GM12878 (cell line): ENCODE measurements at regions not wholly inside any gene's neighbourhood (a gene's known extent, or its start where the extent isn't known, plus 50 kb on each side); places are given as distances from the start of the nearest gene placed in this dataset.

Experiments
- ATAC-seq: fragments of 200-7000 bp; cut with Tn5 transposase; 3 replicates; pipeline ENCODE4 v1.9.1; 2020; ENCODE audit warnings: mild to moderate bottlenecking, moderate library complexity
- BruUV-seq: library from RNA; stranded (reverse); fragments of 400-500 nt; replicated peaks from 2 replicates; lab custom pipeline; 2021; lab: Mats Ljungman, UMichigan
- CTCF ChIA-PET: fragments of 300-600 bp; sonication (Branson Sonifier 250); formaldehyde crosslinking; extraction: SDS; loops from one replicate; lab custom pipeline; 2021; ENCODE audit warnings: inconsistent platforms; lab: Yijun Ruan, JAX
- POLR2A ChIA-PET: fragments of 350-600 bp; formaldehyde crosslinking; extraction: SDS; loops from one replicate; lab custom pipeline; 2021; ENCODE audit warnings: inconsistent platforms; lab: Charles Lee
- RAD21 ChIA-PET: fragments of 300-600 bp; sonication (Branson Sonifier 250); formaldehyde crosslinking; loops from one replicate; lab custom pipeline; 2023; ENCODE audit warnings: antibody characterized with exemption; ENCODE audit not compliant: unreplicated experiment; lab: Charles Lee
- SMC1A ChIA-PET: fragments of 300-600 bp; sonication (Branson Sonifier 250); formaldehyde crosslinking; loops from one replicate; lab custom pipeline; 2023; ENCODE audit not compliant: unreplicated experiment, uncharacterized antibody; lab: Charles Lee
- DNase-seq: peaks from one replicate; pipeline ENCODE4 v3.0.0-alpha.2; 2011; ENCODE audit warnings: low read depth, low spot score
- FAIRE-seq: peaks from 3 replicates; lab custom pipeline; 2011; peaks lifted over from hg19 to GRCh38; lab: Jason Lieb, UNC
- H2AFZ ChIP-seq: 2 replicates; pipeline ENCODE4 v1.6.0; 2011; ENCODE audit warnings: low read depth, low read length, control low read depth; ENCODE audit not compliant: control insufficient read depth
- H3K27ac ChIP-seq: 2 replicates; pipeline ENCODE4 v1.5.1; 2011; ENCODE audit warnings: control low read depth; ENCODE audit not compliant: control insufficient read depth, insufficient read depth
- H3K27me3 ChIP-seq, 2 experiments: replicated peaks in 1 of 2; 2 replicates each; pipeline versions ENCODE4 v1.6.0 to v1.6.1; 2011; ENCODE audit warnings: low read length in 1 of 2; ENCODE audit not compliant: control insufficient read depth in 2 of 2, insufficient read depth in 2 of 2
- H3K36me3 ChIP-seq, 2 experiments: 2 replicates each; pipeline ENCODE4 v1.5.1; 2011; ENCODE audit warnings: low read length in 1 of 2; ENCODE audit not compliant: control insufficient read depth in 2 of 2, insufficient read depth in 2 of 2
- H3K4me1 ChIP-seq: 2 replicates; pipeline ENCODE4 v1.6.1; 2011; ENCODE audit warnings: mild to moderate bottlenecking, low read length, moderate library complexity, mixed read lengths; ENCODE audit not compliant: control insufficient read depth, insufficient read depth
- H3K4me2 ChIP-seq: 2 replicates; pipeline ENCODE4 v1.6.0; 2011; ENCODE audit warnings: control low read depth; ENCODE audit not compliant: control insufficient read depth, insufficient read depth
- H3K4me3 ChIP-seq: fragments of 200-600 bp; sonication (generic); 2 replicates; pipeline ENCODE4 v1.5.1; 2016
- H3K79me2 ChIP-seq: 2 replicates; pipeline ENCODE4 v1.6.0; 2011; ENCODE audit warnings: low read length; ENCODE audit not compliant: control insufficient read depth, insufficient read depth
- H3K9ac ChIP-seq: 2 replicates; pipeline ENCODE4 v1.8.0; 2011; ENCODE audit warnings: low read length, control low read depth, mixed read lengths; ENCODE audit not compliant: control insufficient read depth, insufficient read depth
- H3K9me3 ChIP-seq: replicated peaks from 3 replicates; pipeline ENCODE4 v1.5.1; 2011; ENCODE audit warnings: mild to moderate bottlenecking, low read length; ENCODE audit not compliant: control insufficient read depth, insufficient read depth
- H4K20me1 ChIP-seq: 2 replicates; pipeline ENCODE4 v1.6.0; 2011; ENCODE audit not compliant: control insufficient read depth, insufficient read depth
- BACH1 ChIP-seq: fragments of 450-650 bp; IDR thresholded peaks from 2 replicates; pipeline ENCODE4 v1.6.1; 2017; ENCODE audit warnings: mild to moderate bottlenecking, borderline replicate concordance
- CHD1 ChIP-seq: IDR thresholded peaks from 2 replicates; pipeline ENCODE4 v1.6.1; 2012; ENCODE audit warnings: low read depth, low read length, improper control_type of control experiment
- JUND ChIP-seq: IDR thresholded peaks from 2 replicates; pipeline ENCODE4 v1.6.1; 2012; ENCODE audit warnings: low read depth, mild to moderate bottlenecking, low read length, improper control_type of control experiment, moderate library complexity
- MTA3 ChIP-seq: IDR thresholded peaks from 2 replicates; pipeline ENCODE4 v1.6.1; 2012; ENCODE audit warnings: low read length, inconsistent platforms, borderline replicate concordance
- NBN ChIP-seq: fragments of 450-650 bp; IDR thresholded peaks from 2 replicates; pipeline ENCODE4 v1.6.1; 2016
- SRF ChIP-seq, 2 experiments: IDR thresholded peaks; 2 replicates each; pipeline ENCODE4 v1.6.1; 2011; ENCODE audit warnings: low read depth in 2 of 2, low read length in 2 of 2, mild to moderate bottlenecking in 1 of 2, moderate library complexity in 1 of 2
- SUPT20H ChIP-seq: IDR thresholded peaks from 2 replicates; pipeline ENCODE4 v1.6.1; 2011; ENCODE audit warnings: low read depth, mild to moderate bottlenecking, low read length, moderate library complexity, borderline replicate concordance; ENCODE audit not compliant: control insufficient read depth
- TCF7 ChIP-seq: IDR thresholded peaks from 2 replicates; pipeline ENCODE4 v1.6.1; 2014; ENCODE audit warnings: antibody characterized with exemption, borderline replicate concordance
- WGBS: methylation state at CpG from one replicate; pipeline ENCODE4 v1.1.6; 2016; ENCODE audit warnings: low lambda C conversion rate; ENCODE audit not compliant: insufficient replicate concordance, insufficient coverage; ENCODE audit errors: missing lambda C conversion rate; 5-methylcytosine and 5-hydroxymethylcytosine counted together
- in situ Hi-C: fragments of 300-500 bp; cut with MboI; formaldehyde crosslinking; loops from 9 replicates; pipeline ENCODE4 v1.14.3; 2018; ENCODE audit warnings: mixed read lengths
- intact Hi-C: fragments of 100-400 bp; cut with micrococcal nuclease; formaldehyde crosslinking; loops from one replicate; pipeline ENCODE4 v1.14.2; 2022; ENCODE audit not compliant: unreplicated experiment
- TF ChIP-seq, protein P1 (sequence below): fragments of 450-650 bp; IDR thresholded peaks from 2 replicates; pipeline ENCODE4 v1.6.1; 2017; ENCODE audit warnings: mild to moderate bottlenecking, low read depth, inconsistent platforms; ENCODE audit not compliant: poor library complexity, severe bottlenecking
- TF ChIP-seq, protein P2 (sequence below): fragments of 450-650 bp; IDR thresholded peaks from 2 replicates; pipeline ENCODE4 v1.6.1; 2016; ENCODE audit warnings: mild to moderate bottlenecking, moderate library complexity, borderline replicate concordance
- TF ChIP-seq, protein P3 (sequence below): fragments of 450-650 bp; IDR thresholded peaks from 2 replicates; pipeline ENCODE4 v1.6.1; 2016; ENCODE audit warnings: mild to moderate bottlenecking
- TF ChIP-seq, protein P4 (sequence below): fragments of 450-650 bp; IDR thresholded peaks from 2 replicates; pipeline ENCODE4 v1.6.1; 2017; ENCODE audit warnings: low read depth, mild to moderate bottlenecking, moderate library complexity
- TF ChIP-seq, protein P5 (sequence below): fragments of 150-350 bp; IDR thresholded peaks from 2 replicates; pipeline ENCODE4 v1.6.1; 2014; ENCODE audit warnings: mild to moderate bottlenecking, low read depth, low read length

DNA sequence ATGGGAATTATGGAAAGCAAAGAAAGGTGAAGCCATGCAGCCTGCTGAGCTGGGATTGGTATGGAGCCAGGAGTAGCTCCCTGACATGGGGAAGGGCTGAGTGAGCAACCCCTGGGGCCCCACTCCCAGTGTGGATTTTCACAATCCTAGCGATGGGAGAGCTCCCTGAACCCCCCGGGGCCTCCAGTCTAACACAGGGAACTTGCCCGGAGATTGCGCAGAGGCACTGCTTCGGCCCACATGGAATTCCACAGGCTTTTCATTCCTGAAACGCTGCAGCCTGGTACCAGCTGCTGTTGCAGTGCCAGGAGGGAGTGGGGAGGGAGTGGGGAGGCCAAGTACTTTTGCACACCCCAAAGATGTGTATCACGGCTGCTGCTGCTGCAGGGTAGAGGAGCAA lies 110.4 kb upstream of the C21orf91 start:
- ChIA-PET CTCF (interaction anchor here (1.0 to 1.5 kb wide), 2 partner anchors 248 to 541 kb away, joined by 3 to 5 read pairs; no protein-coding TSS in a partner anchor), POLR2A (no interaction called here)
- no peak for ATAC-seq
- no peak for TF ChIP-seq TCF7
- TF ChIP-seq, protein P1, sequence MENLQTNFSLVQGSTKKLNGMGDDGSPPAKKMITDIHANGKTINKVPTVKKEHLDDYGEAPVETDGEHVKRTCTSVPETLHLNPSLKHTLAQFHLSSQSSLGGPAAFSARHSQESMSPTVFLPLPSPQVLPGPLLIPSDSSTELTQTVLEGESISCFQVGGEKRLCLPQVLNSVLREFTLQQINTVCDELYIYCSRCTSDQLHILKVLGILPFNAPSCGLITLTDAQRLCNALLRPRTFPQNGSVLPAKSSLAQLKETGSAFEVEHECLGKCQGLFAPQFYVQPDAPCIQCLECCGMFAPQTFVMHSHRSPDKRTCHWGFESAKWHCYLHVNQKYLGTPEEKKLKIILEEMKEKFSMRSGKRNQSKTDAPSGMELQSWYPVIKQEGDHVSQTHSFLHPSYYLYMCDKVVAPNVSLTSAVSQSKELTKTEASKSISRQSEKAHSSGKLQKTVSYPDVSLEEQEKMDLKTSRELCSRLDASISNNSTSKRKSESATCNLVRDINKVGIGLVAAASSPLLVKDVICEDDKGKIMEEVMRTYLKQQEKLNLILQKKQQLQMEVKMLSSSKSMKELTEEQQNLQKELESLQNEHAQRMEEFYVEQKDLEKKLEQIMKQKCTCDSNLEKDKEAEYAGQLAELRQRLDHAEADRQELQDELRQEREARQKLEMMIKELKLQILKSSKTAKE = no peak
- TF ChIP-seq JUND = no peak
- no peak for TF ChIP-seq NBN
- TF ChIP-seq BACH1 = no peak
- TF ChIP-seq SUPT20H = no peak
- TF ChIP-seq, protein P2, sequence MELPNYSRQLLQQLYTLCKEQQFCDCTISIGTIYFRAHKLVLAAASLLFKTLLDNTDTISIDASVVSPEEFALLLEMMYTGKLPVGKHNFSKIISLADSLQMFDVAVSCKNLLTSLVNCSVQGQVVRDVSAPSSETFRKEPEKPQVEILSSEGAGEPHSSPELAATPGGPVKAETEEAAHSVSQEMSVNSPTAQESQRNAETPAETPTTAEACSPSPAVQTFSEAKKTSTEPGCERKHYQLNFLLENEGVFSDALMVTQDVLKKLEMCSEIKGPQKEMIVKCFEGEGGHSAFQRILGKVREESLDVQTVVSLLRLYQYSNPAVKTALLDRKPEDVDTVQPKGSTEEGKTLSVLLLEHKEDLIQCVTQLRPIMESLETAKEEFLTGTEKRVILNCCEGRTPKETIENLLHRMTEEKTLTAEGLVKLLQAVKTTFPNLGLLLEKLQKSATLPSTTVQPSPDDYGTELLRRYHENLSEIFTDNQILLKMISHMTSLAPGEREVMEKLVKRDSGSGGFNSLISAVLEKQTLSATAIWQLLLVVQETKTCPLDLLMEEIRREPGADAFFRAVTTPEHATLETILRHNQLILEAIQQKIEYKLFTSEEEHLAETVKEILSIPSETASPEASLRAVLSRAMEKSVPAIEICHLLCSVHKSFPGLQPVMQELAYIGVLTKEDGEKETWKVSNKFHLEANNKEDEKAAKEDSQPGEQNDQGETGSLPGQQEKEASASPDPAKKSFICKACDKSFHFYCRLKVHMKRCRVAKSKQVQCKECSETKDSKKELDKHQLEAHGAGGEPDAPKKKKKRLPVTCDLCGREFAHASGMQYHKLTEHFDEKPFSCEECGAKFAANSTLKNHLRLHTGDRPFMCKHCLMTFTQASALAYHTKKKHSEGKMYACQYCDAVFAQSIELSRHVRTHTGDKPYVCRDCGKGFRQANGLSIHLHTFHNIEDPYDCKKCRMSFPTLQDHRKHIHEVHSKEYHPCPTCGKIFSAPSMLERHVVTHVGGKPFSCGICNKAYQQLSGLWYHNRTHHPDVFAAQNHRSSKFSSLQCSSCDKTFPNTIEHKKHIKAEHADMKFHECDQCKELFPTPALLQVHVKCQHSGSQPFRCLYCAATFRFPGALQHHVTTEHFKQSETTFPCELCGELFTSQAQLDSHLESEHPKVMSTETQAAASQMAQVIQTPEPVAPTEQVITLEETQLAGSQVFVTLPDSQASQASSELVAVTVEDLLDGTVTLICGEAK = no peak
- TF ChIP-seq, protein P3, sequence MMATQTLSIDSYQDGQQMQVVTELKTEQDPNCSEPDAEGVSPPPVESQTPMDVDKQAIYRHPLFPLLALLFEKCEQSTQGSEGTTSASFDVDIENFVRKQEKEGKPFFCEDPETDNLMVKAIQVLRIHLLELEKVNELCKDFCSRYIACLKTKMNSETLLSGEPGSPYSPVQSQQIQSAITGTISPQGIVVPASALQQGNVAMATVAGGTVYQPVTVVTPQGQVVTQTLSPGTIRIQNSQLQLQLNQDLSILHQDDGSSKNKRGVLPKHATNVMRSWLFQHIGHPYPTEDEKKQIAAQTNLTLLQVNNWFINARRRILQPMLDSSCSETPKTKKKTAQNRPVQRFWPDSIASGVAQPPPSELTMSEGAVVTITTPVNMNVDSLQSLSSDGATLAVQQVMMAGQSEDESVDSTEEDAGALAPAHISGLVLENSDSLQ = no peak
- TF ChIP-seq, protein P4, sequence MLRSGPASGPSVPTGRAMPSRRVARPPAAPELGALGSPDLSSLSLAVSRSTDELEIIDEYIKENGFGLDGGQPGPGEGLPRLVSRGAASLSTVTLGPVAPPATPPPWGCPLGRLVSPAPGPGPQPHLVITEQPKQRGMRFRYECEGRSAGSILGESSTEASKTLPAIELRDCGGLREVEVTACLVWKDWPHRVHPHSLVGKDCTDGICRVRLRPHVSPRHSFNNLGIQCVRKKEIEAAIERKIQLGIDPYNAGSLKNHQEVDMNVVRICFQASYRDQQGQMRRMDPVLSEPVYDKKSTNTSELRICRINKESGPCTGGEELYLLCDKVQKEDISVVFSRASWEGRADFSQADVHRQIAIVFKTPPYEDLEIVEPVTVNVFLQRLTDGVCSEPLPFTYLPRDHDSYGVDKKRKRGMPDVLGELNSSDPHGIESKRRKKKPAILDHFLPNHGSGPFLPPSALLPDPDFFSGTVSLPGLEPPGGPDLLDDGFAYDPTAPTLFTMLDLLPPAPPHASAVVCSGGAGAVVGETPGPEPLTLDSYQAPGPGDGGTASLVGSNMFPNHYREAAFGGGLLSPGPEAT = no peak
- TF ChIP-seq, protein P5, sequence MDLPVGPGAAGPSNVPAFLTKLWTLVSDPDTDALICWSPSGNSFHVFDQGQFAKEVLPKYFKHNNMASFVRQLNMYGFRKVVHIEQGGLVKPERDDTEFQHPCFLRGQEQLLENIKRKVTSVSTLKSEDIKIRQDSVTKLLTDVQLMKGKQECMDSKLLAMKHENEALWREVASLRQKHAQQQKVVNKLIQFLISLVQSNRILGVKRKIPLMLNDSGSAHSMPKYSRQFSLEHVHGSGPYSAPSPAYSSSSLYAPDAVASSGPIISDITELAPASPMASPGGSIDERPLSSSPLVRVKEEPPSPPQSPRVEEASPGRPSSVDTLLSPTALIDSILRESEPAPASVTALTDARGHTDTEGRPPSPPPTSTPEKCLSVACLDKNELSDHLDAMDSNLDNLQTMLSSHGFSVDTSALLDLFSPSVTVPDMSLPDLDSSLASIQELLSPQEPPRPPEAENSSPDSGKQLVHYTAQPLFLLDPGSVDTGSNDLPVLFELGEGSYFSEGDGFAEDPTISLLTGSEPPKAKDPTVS = no peak
- no peak for TF ChIP-seq CHD1
- no peak for TF ChIP-seq MTA3
- TF ChIP-seq SRF (IDR thresholded peaks at IDR 0.05; ENCODE audit: low read depth in 2 of 2, low read length in 2 of 2) = no peak
- TF ChIP-seq, all 136 proteins: peak for 0
- SMC1A ChIA-PET = no interaction called here
- in situ Hi-C loops = no loop called here
- H3K27ac ChIP-seq = no peak overlapping the region
- H4K20me1 ChIP-seq = no peaks in the 10 kb centered on the region
- BruUV-seq = no TSS peak
- RAD21 ChIA-PET = interaction anchor here (1.1 to 1.4 kb wide), 2 partner anchors 113 to 250 kb away, joined by 3 to 4 read pairs; no protein-coding TSS in a partner anchor
- no peaks in the 10 kb centered on the region for H3K9me3 ChIP-seq
- WGBS = 37% methylated on average over 7 of the region's 7 CpGs
- H3K4me2 ChIP-seq = no peak overlapping the region
- H2AFZ ChIP-seq = no peak overlapping the region
- intact Hi-C loops = loop anchor here (10.0 kb wide), 1 partner anchor 545 kb away; no protein-coding TSS in a partner anchor
- DNase-seq (no peak), FAIRE-seq (no peak)
- no peaks in the 10 kb centered on the region for H3K4me1 ChIP-seq
- H3K36me3 ChIP-seq = no peaks in the 10 kb centered on the region
- no peaks in the 10 kb centered on the region for H3K79me2 ChIP-seq
- no peak overlapping the region for H3K9ac ChIP-seq
- H3K4me3 ChIP-seq = no peak overlapping the region
- H3K27me3 ChIP-seq = no peaks in the 10 kb centered on the region
